ENCODE measurements at regions not wholly inside any gene's neighbourhood (a gene's known extent, or its start where the extent isn't known, plus 50 kb on each side); places are given as distances from the start of the nearest gene placed in this dataset.
A peak's percentile ranks its signal among the peaks of the same experiment; 100 is the strongest.

GRCh38 chr13:64256751-64257150 lies 2841.1 kb upstream of the PCDH20 start:
- TF ChIP-seq GATA2 (IDR thresholded peaks at IDR 0.05; ENCODE audit: low read depth, low read length) (no peak), GATA3 (IDR thresholded peaks at IDR 0.05; ENCODE audit: low read depth, low read length) (no peak)

GRCh38 chr13:64255988-64256387 lies 2840.3 kb upstream of the PCDH20 start:
- TF ChIP-seq GATA3 (IDR thresholded peaks at IDR 0.05; ENCODE audit: low read depth, low read length) (peak; percentile 65), GATA2 (IDR thresholded peaks at IDR 0.05; ENCODE audit: low read depth, low read length) (no peak)

DNA sequence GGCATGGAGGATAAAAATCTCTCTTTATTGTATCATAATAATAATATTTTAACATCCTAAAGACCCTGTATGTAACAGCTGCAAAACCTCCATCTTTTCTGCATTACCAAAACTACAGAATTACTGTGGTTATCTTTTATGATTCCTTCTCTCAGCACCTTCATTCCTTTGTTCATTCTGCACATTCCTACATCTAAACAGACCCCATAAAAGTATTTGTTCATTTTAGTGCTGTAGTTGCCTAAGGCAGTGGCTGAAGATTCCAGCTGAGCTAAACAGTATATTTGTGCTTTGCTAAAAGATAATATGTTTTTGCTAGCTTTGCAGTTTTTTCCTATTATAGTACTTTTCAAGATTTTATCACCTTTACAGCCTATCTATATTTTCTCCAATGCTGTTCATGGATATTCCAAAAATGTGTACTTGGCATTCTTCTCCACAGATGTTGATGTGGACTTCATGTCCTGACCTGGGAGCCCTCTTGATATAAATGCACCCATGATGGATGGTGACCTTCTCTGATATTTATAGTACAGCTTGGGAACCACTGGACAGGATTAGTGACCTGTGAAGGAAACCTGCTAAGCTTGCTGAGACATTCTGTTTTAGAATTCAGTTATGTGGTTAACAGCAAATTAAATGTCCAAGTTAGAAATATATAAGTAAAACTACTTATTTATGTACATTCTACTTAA lies 2832.9 kb upstream of the PCDH20 start:
- TF ChIP-seq GATA3 (IDR thresholded peaks at IDR 0.05; ENCODE audit: low read depth, low read length) (no peak), GATA2 (IDR thresholded peaks at IDR 0.05; ENCODE audit: low read depth, low read length) (no peak)

DNA sequence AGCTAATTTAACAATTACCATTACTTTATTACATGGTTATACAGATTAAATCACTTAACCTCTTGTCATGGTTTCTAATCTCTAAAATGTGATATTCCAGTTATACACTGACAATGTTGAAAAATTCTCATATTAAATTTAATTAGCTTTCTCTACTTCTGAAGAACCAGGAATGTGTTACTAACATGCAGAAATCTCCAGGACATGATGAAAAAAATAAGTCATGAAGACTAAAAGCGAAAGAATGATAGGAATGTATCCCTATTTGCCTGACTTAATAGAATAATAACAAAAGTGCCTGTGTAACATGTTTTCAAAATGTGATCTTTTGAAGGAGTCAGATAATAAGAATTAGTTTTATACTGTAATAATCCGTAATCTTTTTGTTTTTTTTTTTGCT lies 2823.7 kb upstream of the PCDH20 start:
- TF ChIP-seq GATA3 (IDR thresholded peaks at IDR 0.05; ENCODE audit: low read depth, low read length) (no peak), GATA2 (IDR thresholded peaks at IDR 0.05; ENCODE audit: low read depth, low read length) (no peak)

DNA sequence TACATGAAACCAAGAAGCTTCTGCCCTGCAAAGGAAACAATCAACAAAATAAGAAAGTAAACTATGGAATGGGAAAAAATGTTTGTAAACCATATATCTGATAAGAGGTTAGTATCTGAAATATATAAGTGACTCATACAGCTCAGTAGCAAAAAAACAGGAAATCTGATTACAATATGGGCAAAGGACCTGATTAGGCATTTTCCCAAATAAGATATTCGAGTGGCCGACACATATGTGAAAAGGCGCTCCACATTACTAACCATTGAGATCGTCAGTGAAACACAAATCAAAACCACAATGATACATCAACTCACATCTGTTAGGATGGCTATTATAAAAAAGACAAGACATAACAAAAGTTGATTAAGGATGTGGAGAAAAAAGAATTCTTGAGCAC lies 2818.6 kb upstream of the PCDH20 start:
- TF ChIP-seq GATA2 (IDR thresholded peaks at IDR 0.05; ENCODE audit: low read depth, low read length), result no peak
- TF ChIP-seq GATA3 (IDR thresholded peaks at IDR 0.05; ENCODE audit: low read depth, low read length), result no peak

DNA sequence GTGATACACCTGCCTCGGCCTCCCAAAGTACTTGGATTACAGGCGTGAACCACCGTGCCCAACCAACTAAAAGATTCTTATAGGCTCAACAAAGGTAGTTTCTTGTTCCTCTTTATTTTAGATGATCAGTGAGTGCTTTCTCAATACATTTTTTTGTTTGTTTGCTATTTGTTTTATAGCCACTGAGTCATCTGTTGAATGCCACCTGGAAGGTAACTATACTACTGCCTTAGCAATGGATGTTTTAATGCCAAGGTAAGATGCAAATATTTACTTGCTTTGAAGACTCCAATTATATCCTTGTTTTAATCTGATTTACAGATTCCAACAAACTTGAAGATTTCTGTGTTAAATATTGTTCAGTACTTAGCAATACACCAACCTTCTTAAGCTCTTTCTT lies 2807.4 kb upstream of the PCDH20 start:
- no peak for TF ChIP-seq GATA3 (IDR thresholded peaks at IDR 0.05; ENCODE audit: low read depth, low read length)
- TF ChIP-seq GATA2 (IDR thresholded peaks at IDR 0.05; ENCODE audit: low read depth, low read length), result no peak

- TF ChIP-seq GATA3 (IDR thresholded peaks at IDR 0.05; ENCODE audit: low read depth, low read length) (no peak), GATA2 (IDR thresholded peaks at IDR 0.05; ENCODE audit: low read depth, low read length) (no peak)
Measured at GRCh38 chr13:64206430-64207225, 2791.0 kb upstream of the PCDH20 start.

- no peak for TF ChIP-seq GATA3 (IDR thresholded peaks at IDR 0.05; ENCODE audit: low read depth, low read length)
Measured at GRCh38 chr13:64202517-64202916, 2786.9 kb upstream of the PCDH20 start.

DNA sequence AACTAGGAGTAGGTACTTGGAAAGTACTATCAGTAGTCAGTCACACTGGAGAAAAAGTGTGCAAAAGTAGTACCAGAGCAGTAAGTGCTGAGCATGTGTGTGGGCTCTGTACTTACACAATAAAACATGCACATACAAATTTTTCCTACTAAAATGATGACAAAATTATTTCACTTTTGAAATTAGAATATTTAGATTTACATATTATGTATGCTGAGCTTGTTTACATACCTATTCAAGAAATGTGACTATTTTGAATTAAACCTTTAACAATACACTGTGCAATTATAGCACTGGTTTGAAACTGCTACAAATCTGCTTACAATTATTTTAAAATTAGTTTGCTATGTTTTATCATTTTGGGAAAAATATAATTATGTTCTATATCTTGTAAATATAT lies 2781.6 kb upstream of the PCDH20 start:
- no peak for TF ChIP-seq GATA3 (IDR thresholded peaks at IDR 0.05; ENCODE audit: low read depth, low read length)
- TF ChIP-seq GATA2 (IDR thresholded peaks at IDR 0.05; ENCODE audit: low read depth, low read length), result no peak

DNA sequence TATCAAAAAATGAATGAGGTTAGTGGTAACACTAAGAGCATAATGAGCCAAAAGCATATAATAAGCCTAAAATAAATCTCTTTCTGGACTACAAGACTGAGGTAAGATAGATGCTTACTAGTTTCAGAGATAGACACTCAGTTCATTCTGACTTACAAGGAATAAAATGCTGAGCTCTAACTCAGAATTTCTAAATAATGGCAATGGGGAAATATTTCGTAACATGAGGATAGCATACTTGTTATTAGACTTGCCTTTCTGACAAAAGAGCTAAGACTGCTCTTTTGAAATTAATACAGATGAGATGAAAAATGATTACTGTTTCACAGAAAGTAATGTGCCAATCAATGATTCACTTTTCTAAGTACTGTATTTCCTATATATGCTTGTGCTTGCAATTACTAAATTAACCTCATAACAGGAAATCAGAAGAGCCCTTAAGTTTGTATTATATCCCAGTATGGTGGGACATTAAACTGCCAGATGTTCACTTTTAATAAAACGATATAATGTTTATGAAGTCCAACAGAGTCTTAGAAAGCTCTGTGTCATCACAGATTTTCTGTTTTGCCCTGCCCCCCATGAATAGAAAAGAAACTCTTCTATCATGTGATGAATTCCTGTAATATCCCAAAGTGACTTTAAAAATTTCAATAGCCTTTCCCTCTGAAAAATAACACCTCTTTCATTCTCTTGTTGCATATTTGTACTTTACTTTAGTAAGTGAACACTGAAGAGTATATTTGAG lies 2771.0 kb upstream of the PCDH20 start:
- TF ChIP-seq GATA2 (IDR thresholded peaks at IDR 0.05; ENCODE audit: low read depth, low read length) (no peak), GATA3 (IDR thresholded peaks at IDR 0.05; ENCODE audit: low read depth, low read length) (no peak)

DNA sequence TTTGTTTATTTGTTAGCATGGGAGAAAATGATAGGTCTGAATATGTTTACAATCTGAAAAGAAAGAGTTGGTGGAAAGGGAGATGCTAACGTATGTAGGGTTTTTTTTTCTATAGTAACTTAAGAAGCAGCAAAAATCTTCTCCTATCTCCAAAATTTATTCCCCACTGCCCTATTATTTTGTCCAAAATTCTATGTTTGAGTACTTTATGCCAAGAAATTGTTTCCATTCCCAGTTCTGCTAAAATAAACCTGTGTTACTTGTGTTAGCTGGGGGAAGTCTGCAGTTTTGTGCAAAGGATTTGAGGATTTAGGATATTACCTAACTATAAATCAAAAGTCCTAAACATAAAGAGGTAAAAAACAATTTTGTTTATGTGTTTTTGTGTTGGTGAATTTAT lies 2770.4 kb upstream of the PCDH20 start:
- no peak for TF ChIP-seq GATA2 (IDR thresholded peaks at IDR 0.05; ENCODE audit: low read depth, low read length)
- no peak for TF ChIP-seq GATA3 (IDR thresholded peaks at IDR 0.05; ENCODE audit: low read depth, low read length)

DNA sequence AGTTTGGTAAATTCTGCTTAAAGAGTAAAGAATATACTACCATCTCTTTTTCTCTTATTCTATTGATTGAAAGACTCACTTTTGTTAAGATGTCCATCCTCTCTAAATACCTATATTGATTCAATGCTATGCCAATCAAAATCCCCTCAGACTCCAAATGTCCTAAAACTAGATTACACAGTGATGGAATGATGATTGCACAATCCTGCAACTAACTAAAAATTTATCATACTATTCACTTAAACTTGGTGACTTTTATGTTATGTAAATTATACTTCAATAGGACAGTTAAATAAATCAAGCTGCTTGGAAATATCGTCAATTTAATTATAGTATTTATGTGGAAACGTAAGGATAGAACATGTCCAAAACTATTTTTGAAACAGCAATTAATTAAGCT lies 2765.1 kb upstream of the PCDH20 start:
- TF ChIP-seq GATA2 (IDR thresholded peaks at IDR 0.05; ENCODE audit: low read depth, low read length) (no peak), GATA3 (IDR thresholded peaks at IDR 0.05; ENCODE audit: low read depth, low read length) (no peak)

DNA sequence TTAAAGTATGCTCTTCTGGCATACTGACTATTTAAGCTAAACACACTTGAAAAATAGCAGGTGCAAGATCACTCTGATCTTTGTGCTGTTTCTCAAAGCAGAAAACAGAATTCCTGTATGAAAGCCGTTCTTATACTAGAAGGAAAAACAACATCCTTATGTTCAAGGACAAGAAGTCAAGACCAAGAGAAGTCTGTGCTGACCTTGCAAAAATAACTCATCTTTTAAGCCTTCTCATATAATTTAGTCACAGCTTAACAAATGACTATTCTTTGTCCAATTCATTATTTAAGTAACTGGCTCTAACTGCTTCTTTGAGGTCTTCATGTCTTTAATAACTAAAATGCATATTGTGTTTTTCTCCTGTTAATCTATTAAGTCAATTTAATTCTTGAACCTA lies 2750.2 kb upstream of the PCDH20 start:
- TF ChIP-seq GATA3 (IDR thresholded peaks at IDR 0.05; ENCODE audit: low read depth, low read length) (no peak), GATA2 (IDR thresholded peaks at IDR 0.05; ENCODE audit: low read depth, low read length) (no peak)

- no peak for TF ChIP-seq GATA3 (IDR thresholded peaks at IDR 0.05; ENCODE audit: low read depth, low read length)
- no peak for TF ChIP-seq GATA2 (IDR thresholded peaks at IDR 0.05; ENCODE audit: low read depth, low read length)
Measured at GRCh38 chr13:64164435-64164834, 2748.8 kb upstream of the PCDH20 start.
